Inferior parietal cortex (tissue), 1 donor: ENCODE measurements at regions not wholly inside any gene's neighbourhood (a gene's known extent, or its start where the extent isn't known, plus 50 kb on each side); places are given as distances from the start of the nearest gene placed in this dataset.
A peak's percentile ranks its signal among the peaks of the same experiment; 100 is the strongest.

Source experiments
- DNase-seq: peaks from one replicate; pipeline ENCODE4 v3.0.0-alpha.2; 2016; ENCODE audit errors: extremely low spot score

GRCh38 chr10:3625959-3626751 lies 158.9 kb downstream of the KLF6 start:
- DNase-seq, result no peak

- peak; percentile 16 for DNase-seq
Measured at GRCh38 chr10:3624367-3624766, 160.6 kb downstream of the KLF6 start.

GRCh38 chr10:3623746-3624145 lies 161.3 kb downstream of the KLF6 start:
- DNase-seq, result no peak

- DNase-seq, result peak; percentile 4
Measured at GRCh38 chr10:3622845-3623621, 162.0 kb downstream of the KLF6 start.

- DNase-seq, result no peak
Measured at GRCh38 chr10:3622427-3622826, 162.6 kb downstream of the KLF6 start.

GRCh38 chr10:3620818-3621217 lies 164.2 kb downstream of the KLF6 start:
- DNase-seq, result no peak

GRCh38 chr10:3619241-3619640 lies 165.8 kb downstream of the KLF6 start:
- no peak for DNase-seq

GRCh38 chr10:3616880-3617279 lies 168.1 kb downstream of the KLF6 start:
- DNase-seq, result no peak

- no peak for DNase-seq
Measured at GRCh38 chr10:3613318-3613717, 171.7 kb downstream of the KLF6 start.

GRCh38 chr10:3612183-3613001 lies 172.6 kb downstream of the KLF6 start:
- no peak for DNase-seq

GRCh38 chr10:3606309-3606708 lies 178.7 kb downstream of the KLF6 start:
- DNase-seq, result no peak

GRCh38 chr10:3605882-3606281 lies 179.1 kb downstream of the KLF6 start:
- DNase-seq, result no peak

- no peak for DNase-seq
Measured at GRCh38 chr10:3595736-3596135, 189.3 kb downstream of the KLF6 start.

- DNase-seq, result no peak
Measured at GRCh38 chr10:3593611-3594010, 191.4 kb downstream of the KLF6 start.

- no peak for DNase-seq
Measured at GRCh38 chr10:3592424-3592823, 192.6 kb downstream of the KLF6 start.

- no peak for DNase-seq
Measured at GRCh38 chr10:3588816-3589215, 196.2 kb downstream of the KLF6 start.

- peak; percentile 7 for DNase-seq
Measured at GRCh38 chr10:3588346-3588745, 196.7 kb downstream of the KLF6 start.

- DNase-seq, result no peak
Measured at GRCh38 chr10:3584926-3585784, 199.9 kb downstream of the KLF6 start.

- DNase-seq, result no peak
Measured at GRCh38 chr10:3580565-3580964, 204.4 kb downstream of the KLF6 start.

GRCh38 chr10:3579845-3580244 lies 205.2 kb downstream of the KLF6 start:
- DNase-seq, result no peak

GRCh38 chr10:3578682-3579081 lies 206.3 kb downstream of the KLF6 start:
- DNase-seq, result no peak
